ENCODE measurements at regions not wholly inside any gene's neighbourhood (a gene's known extent, or its start where the extent isn't known, plus 50 kb on each side); places are given as distances from the start of the nearest gene placed in this dataset.

DNA sequence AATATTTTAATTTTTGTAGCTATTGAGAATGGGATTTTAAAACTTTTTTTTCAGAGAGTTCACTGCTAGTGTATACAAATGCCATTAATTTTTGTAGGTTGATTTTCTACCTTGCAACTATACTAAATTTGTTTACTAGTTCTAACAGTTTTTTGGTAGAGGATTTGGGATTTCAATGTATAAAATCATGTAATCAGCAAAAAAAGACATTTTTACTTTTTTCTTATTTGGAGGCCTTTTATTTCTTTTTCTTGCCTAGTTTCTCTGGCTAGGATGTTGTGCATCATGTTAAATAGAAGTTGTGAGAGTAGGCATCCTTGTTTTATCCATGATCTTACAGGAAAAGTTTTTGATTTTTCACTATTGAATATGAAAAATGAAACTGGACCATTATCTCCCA, 602.9 kb upstream of the KIF2B start:
- no peak for TF ChIP-seq POLR2A (IDR thresholded peaks at IDR 0.05)
- TF ChIP-seq, protein P1, sequence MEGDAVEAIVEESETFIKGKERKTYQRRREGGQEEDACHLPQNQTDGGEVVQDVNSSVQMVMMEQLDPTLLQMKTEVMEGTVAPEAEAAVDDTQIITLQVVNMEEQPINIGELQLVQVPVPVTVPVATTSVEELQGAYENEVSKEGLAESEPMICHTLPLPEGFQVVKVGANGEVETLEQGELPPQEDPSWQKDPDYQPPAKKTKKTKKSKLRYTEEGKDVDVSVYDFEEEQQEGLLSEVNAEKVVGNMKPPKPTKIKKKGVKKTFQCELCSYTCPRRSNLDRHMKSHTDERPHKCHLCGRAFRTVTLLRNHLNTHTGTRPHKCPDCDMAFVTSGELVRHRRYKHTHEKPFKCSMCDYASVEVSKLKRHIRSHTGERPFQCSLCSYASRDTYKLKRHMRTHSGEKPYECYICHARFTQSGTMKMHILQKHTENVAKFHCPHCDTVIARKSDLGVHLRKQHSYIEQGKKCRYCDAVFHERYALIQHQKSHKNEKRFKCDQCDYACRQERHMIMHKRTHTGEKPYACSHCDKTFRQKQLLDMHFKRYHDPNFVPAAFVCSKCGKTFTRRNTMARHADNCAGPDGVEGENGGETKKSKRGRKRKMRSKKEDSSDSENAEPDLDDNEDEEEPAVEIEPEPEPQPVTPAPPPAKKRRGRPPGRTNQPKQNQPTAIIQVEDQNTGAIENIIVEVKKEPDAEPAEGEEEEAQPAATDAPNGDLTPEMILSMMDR (IDR thresholded peaks at IDR 0.05), result no peak
